ENCODE measurements at regions not wholly inside any gene's neighbourhood (a gene's known extent, or its start where the extent isn't known, plus 50 kb on each side); places are given as distances from the start of the nearest gene placed in this dataset.
A peak's percentile ranks its signal among the peaks of the same experiment; 100 is the strongest.

DNA sequence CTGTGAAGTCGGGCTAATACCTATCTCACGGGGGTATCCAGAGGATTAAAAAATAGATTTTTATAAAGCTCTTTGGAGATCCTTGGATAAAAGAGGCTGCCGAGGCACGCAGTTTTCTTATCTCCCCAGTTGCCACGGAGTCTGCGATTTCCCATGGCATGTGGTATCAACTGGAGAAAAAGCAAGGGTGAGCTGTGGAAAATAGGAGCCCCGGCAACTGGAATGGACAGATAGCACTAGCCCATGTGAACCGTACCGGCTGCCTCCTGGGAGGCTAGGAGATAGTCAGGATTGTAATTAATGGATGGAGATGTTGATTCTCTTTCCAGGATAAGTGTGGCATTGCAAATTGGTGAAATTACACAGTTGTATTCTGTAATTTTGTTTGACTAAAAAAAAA lies 407.6 kb upstream of the KCNH7 start:
- Histone ChIP-seq H3K27ac (peak overlapping the region in 1 of 2 donors; percentile 42), H3K4me1 (replicated peaks in 1 of 2) (peaks cover 8 to 24% of the 10 kb centered on the region in 2 donors), H3K4me3 (no peak overlapping the region)
- ATAC-seq (replicated peaks in 6 of 8) = peak in 1 of 8 experiments; percentile 73
- WGBS, 10 experiments = 65 to 100% (median 86%) methylated on average over 1 to 9 of the region's 9 CpGs; no CpG with 5 or more reads in 1 of the 10 experiments
- in situ Hi-C loops (cut with MboI; ENCODE audit: low pct_unique_long_range_greater_than_20kb in 2 of 9, low sequenced_read_pairs in 9 of 9, unreplicated experiment in 9 of 9) = no loop called here

DNA sequence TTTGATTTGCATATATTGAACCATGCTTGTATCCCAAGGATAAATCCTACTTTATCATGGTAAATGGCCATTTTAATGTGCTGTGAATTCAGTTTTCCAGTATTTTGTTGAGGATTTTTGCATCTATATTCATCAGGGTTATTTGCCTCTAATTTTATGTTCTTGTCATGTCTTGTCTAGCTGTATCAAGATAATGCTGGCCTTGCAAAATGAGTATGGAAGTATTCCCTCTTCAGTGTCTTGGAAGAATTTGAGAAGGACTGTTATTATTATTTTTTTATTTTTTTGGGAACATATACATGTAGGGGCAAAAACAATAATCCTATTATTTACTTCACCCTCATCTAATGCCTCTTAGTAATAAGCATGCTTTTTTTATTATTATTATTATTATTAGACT lies 398.0 kb upstream of the KCNH7 start:
- H3K4me3 ChIP-seq = no peak overlapping the region
- in situ Hi-C loops (cut with MboI; ENCODE audit: low pct_unique_long_range_greater_than_20kb in 2 of 9, low sequenced_read_pairs in 9 of 9, unreplicated experiment in 9 of 9) = no loop called here
- no peak for ATAC-seq (replicated peaks in 6 of 8)
- no peaks in the 10 kb centered on the region for H3K4me1 ChIP-seq (replicated peaks in 1 of 2)
- H3K27ac ChIP-seq = no peak overlapping the region

DNA sequence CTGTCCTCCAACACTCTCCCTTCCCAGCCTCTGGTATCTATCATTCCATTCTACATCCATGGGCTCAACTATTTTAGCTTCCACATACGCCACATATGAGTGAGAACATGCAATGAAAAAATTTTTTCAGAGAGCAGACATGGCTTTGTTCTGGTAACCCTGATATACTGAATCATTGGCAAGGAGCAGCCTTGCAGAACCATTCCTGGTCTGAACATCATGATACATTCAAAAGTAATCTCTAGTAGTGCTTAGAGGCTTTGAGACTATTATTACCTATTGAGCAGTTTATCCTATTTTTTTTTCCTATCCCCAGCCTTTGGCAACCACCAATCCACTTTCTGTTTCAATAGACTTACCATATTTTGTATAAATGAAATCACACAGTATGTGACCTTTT lies 393.1 kb upstream of the KCNH7 start:
- ATAC-seq (replicated peaks in 6 of 8) = no peak
- no peak overlapping the region for H3K4me3 ChIP-seq
- in situ Hi-C loops (cut with MboI; ENCODE audit: low pct_unique_long_range_greater_than_20kb in 2 of 9, low sequenced_read_pairs in 9 of 9, unreplicated experiment in 9 of 9) = no loop called here
- H3K4me1 ChIP-seq (replicated peaks in 1 of 2) = no peaks in the 10 kb centered on the region
- 38 to 100% (median 100%) methylated on average over 1 of the region's 1 CpG; no CpG with 5 or more reads in 1 of the 10 experiments for WGBS, 10 experiments
- no peak overlapping the region for H3K27ac ChIP-seq

DNA sequence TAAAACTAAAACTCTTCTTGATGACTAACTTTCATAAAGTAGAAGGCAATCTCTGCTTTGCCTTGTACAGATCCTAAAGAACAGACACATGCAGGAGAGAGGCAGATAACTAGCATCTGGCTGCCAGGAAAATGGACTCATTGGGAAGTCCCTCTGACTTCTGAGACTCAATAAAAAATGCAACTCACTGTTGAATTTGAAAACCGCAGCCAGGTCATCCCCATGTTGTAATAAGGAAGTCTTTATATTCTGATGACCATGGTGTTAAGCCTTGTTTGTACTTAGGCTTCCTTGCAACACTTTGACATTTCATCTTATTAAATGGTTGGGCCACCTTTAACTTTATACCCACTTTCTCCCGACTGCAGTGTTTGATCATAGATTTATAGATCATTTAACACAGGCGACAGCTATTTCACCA lies 375.1 kb upstream of the KCNH7 start:
- 8 to 90% (median 68%) methylated on average over 1 to 3 of the region's 3 CpGs; no CpG with 5 or more reads in 2 of the 10 experiments for WGBS, 10 experiments

DNA sequence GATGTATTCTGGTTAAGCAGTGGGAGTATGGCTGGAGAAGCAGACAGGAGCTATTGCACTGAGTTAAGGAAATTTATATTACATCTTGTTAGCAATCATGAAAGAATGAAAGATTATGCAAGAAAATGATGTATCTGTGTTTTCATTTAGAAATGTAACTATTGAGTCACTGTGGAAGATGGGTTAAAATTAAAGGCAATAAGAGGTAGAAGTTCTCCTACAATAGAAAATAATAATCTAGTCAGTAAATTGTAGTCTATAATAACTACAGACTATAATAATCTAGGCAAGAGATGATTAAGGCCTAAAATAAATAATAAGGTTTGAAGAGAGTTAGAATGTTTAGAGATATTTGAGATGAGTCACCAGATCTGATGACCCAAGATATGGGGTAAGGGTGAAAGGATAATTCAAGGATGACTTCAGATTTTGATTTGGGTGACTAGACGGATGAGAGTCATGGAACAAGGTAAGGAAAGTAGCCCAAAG lies 371.9 kb upstream of the KCNH7 start:
- ATAC-seq (replicated peaks in 6 of 8) = no peak
- WGBS, 10 experiments = 11 to 100% (median 80%) methylated on average over 1 of the region's 1 CpG; no CpG with 5 or more reads in 2 of the 10 experiments
- in situ Hi-C loops (cut with MboI; ENCODE audit: low pct_unique_long_range_greater_than_20kb in 2 of 9, low sequenced_read_pairs in 9 of 9, unreplicated experiment in 9 of 9) = no loop called here
- Histone ChIP-seq H3K27ac (no peak overlapping the region), H3K4me1 (replicated peaks in 1 of 2) (peaks cover 0 to 3% of the 10 kb centered on the region in 2 donors), H3K4me3 (no peak overlapping the region)

More for the DNA sequence above, 375.1 kb upstream of the KCNH7 start:
- no peak overlapping the region for H3K27ac ChIP-seq
- ATAC-seq (replicated peaks in 6 of 8) = peak in 2 of 8 experiments; percentile 66 to 89
- H3K4me3 ChIP-seq = no peak overlapping the region
- no peaks in the 10 kb centered on the region for H3K4me1 ChIP-seq (replicated peaks in 1 of 2)
- in situ Hi-C loops (cut with MboI; ENCODE audit: low pct_unique_long_range_greater_than_20kb in 2 of 9, low sequenced_read_pairs in 9 of 9, unreplicated experiment in 9 of 9) = no loop called here

DNA sequence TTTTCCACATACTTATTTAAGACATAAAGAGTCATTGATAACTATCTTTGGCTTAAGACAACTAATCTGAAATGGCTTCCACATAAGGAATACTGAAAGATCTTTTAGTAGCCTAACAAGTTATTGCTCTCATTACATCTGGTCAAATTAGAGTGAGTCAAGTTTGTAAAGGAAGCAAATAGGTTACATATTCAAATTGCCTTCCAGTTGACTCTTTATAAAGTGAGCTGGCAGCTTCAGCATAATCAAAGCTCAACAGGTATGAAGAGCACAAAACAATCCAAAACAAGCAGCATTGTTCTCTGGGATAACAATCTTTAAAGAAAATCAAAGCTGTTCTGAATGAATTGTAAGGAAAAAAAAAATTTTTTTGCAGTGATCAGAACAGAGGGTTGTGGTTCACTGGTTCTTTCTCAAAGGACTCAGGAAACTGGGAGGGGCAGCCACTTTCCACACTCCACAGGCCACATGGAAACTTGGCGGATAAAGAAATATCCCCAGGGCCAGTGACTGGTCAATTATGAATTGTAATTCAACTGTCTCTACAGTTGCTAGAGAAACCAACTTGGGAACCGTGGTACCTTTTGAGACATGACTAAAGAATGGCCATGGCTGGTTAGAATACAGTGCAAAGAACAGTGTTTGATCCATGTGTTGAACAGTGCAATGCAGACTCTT lies 369.3 kb upstream of the KCNH7 start:
- Histone ChIP-seq H3K4me3 (no peak overlapping the region), H3K27ac (no peak overlapping the region), H3K4me1 (replicated peaks in 1 of 2) (peaks cover 0 to 6% of the 10 kb centered on the region in 2 donors)
- peak in 3 of 8 experiments; percentile 43 to 96 (median 92) for ATAC-seq (replicated peaks in 6 of 8)
- WGBS, 10 experiments = 20 to 94% (median 52%) methylated on average over 1 to 2 of the region's 2 CpGs; no CpG with 5 or more reads in 1 of the 10 experiments
- in situ Hi-C loops (cut with MboI; ENCODE audit: low pct_unique_long_range_greater_than_20kb in 2 of 9, low sequenced_read_pairs in 9 of 9, unreplicated experiment in 9 of 9) = no loop called here

DNA sequence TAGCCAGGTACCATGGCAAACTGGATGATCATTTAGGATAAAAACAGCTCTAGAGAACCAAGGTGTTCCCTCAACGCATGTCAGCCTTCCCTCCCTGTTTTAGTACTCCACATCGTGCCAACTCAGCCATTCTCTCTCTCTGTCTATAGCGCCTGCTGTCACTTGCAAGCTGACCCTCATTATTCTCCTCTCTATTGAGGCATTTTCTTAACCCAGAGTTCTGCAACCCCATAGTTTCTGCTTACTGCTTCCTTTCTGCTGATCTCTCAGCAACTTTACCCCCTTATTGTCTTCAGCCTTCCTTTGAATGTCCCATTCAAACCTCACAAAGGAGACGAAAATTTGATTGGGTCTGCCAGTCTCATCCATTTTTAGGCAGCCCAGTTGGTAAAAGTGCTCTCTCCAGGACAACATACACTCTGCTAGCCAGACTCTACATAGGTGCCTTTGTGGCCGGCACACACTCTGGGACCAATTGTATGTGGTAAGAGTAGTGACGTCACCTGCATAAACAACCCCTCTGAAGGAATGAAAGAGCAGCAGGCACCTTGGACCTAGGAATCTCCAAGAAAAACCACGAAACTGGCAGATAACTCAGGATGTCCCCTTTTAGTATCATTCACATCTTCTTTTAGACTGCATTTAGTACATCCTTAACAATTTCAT lies 367.2 kb upstream of the KCNH7 start:
- WGBS, 10 experiments = 0 to 88% (median 46%) methylated on average over 1 to 6 of the region's 7 CpGs; no CpG with 5 or more reads in 1 of the 10 experiments
- H3K27ac ChIP-seq = no peak overlapping the region
- H3K4me1 ChIP-seq (replicated peaks in 1 of 2) = peaks cover 0 to 6% of the 10 kb centered on the region in 2 donors
- ATAC-seq (replicated peaks in 6 of 8) = peak in 5 of 8 experiments; percentile 31 to 86 (median 54)
- no peak overlapping the region for H3K4me3 ChIP-seq
- in situ Hi-C loops (cut with MboI; ENCODE audit: low pct_unique_long_range_greater_than_20kb in 2 of 9, low sequenced_read_pairs in 9 of 9, unreplicated experiment in 9 of 9) = no loop called here

DNA sequence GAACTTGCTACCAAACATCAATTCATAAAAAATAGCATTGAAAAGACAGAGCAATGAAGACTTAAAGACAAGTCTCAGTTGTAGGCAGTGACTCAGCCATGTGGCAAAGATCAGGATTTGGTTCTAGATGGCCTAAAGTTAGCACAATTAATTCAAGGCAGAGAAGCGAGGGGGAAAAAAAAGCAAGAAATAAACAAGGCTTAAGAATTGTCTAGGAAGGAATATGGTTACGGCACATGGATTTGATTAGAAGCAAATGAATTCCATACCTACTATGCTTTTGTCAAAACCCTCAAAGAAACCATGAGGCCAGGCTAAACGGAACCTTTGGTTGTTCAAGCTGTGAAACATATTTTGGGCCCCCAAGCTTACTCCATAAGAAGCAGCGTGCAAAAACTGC lies 362.2 kb upstream of the KCNH7 start:
- WGBS, 10 experiments = 42 to 100% (median 83%) methylated on average over 1 to 4 of the region's 4 CpGs; no CpG with 5 or more reads in 2 of the 10 experiments
- Histone ChIP-seq H3K27ac (no peak overlapping the region), H3K4me1 (replicated peaks in 1 of 2) (peaks cover 0 to 5% of the 10 kb centered on the region in 2 donors), H3K4me3 (no peak overlapping the region)
- in situ Hi-C loops (cut with MboI; ENCODE audit: low pct_unique_long_range_greater_than_20kb in 2 of 9, low sequenced_read_pairs in 9 of 9, unreplicated experiment in 9 of 9) = no loop called here
- no peak for ATAC-seq (replicated peaks in 6 of 8)

DNA sequence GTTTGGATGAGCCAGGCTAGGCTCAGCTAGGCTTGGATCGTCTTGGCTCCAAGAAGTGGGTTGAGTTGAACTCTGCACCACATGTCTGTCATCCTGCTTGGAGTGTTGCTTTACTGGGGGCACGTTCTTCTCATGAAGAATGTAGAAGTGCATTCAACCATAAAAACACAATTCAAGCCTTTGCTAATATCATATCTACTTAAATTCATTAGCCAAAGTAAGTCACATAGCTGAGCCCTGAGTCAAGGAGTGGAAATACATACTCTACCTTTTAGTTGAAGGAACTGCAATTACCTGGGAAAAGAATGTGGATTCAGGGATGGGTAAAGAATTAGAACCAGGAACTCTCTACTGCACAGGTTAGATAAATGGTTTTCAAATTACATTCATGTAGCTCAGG lies 360.4 kb upstream of the KCNH7 start:
- in situ Hi-C loops (cut with MboI; ENCODE audit: low pct_unique_long_range_greater_than_20kb in 2 of 9, low sequenced_read_pairs in 9 of 9, unreplicated experiment in 9 of 9) = loop anchor here in 8 of 9 experiments (25.0 kb wide), 4 partner anchors 263 to 1288 kb away; partner anchors contain the start of gene FIGN (in 1 of the 8)
- Histone ChIP-seq H3K4me1 (replicated peaks in 1 of 2) (no peaks in the 10 kb centered on the region), H3K4me3 (no peak overlapping the region), H3K27ac (no peak overlapping the region)
- 0 to 92% (median 57%) methylated on average over 1 to 2 of the region's 2 CpGs; no CpG with 5 or more reads in 3 of the 10 experiments for WGBS, 10 experiments
- no peak for ATAC-seq (replicated peaks in 6 of 8)

DNA sequence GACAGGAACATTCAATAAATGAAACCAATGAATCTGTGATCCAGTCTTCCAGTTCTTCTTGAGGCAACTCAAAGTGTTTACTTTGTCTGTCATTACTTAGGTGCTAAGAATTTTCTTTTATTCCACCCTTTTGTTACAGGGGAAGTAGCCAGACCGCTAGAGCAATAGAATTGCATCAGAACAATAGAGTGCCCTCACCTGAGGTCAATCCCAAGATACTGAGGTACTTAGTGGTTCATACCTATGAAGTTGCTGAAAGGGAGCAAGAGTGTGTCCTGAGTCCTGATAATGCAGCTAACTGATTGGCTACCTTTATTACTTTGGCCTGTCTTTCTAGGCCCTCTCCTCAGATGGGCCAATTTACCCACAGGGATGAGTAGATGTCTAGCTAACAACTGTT lies 359.4 kb upstream of the KCNH7 start:
- WGBS, 10 experiments = 20 to 100% (median 75%) methylated on average over 1 of the region's 1 CpG; no CpG with 5 or more reads in 3 of the 10 experiments
- in situ Hi-C loops (cut with MboI; ENCODE audit: low pct_unique_long_range_greater_than_20kb in 2 of 9, low sequenced_read_pairs in 9 of 9, unreplicated experiment in 9 of 9) = loop anchor here in 8 of 9 experiments (25.0 kb wide), 4 partner anchors 264 to 1289 kb away; partner anchors contain the start of gene FIGN (in 1 of the 8)
- ATAC-seq (replicated peaks in 6 of 8) = no peak

DNA sequence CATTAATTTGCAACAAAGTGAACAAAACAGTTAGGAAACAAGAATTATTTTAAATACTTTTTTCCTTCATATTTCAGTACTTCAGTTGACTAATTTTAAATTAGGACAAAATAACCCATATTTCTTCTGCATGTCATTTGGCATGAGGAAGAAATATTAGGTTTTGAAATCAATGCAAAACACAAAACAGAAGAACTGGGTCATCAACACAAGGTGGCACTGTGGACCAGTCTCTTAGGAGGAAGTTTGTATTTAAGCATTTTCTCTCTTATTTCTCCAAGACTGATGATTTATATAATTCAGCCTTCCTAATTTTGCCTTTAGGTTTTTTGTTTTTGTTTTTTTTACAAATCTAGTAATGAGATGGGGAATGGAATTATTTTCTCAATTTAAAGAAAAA lies 352.8 kb upstream of the KCNH7 start:
- no peaks in the 10 kb centered on the region for H3K4me1 ChIP-seq (replicated peaks in 1 of 2)
- in situ Hi-C loops (cut with MboI; ENCODE audit: low pct_unique_long_range_greater_than_20kb in 2 of 9, low sequenced_read_pairs in 9 of 9, unreplicated experiment in 9 of 9) = loop anchor here in 8 of 9 experiments (25.0 kb wide), 4 partner anchors 271 to 1296 kb away; partner anchors contain the start of gene FIGN (in 1 of the 8)
- no peak overlapping the region for H3K27ac ChIP-seq
- no peak overlapping the region for H3K4me3 ChIP-seq
- ATAC-seq (replicated peaks in 6 of 8) = no peak

More for the DNA sequence above, 359.4 kb upstream of the KCNH7 start:
- H3K4me1 ChIP-seq (replicated peaks in 1 of 2) = no peaks in the 10 kb centered on the region
- no peak overlapping the region for H3K4me3 ChIP-seq
- H3K27ac ChIP-seq = no peak overlapping the region

DNA sequence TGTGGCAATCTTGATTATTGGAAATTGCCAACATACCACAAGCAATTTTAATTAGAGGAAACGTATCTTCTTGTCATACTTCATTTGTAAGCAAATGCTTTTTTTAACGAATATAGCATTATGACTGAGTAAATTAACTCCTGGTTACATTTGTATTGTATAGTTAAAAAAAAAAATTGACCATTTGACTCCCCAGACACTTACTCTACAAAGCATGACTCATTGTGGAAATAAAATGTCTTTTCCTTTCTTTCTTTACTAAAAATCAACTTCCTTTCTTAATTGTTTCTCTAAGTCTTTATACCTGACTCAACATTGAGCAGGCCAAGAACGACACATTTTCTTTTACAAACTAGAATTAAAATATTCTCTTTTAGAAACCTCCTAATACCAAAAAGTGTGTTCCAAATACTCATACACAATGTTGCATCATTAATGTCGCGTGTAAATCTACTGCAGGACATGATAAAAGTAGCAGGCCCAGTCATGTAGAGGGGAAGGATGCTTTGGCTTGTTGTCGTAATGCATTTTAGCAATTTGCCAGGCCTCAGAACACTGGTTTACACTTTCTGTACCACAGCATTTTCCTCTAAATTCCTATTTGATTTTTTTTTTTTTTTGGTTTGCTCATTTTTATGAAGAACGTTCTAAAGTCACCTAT lies 349.6 kb upstream of the KCNH7 start:
- 68 to 100% (median 85%) methylated on average over 1 to 7 of the region's 7 CpGs for WGBS, 10 experiments
- ATAC-seq (replicated peaks in 6 of 8) = no peak
- in situ Hi-C loops (cut with MboI; ENCODE audit: low pct_unique_long_range_greater_than_20kb in 2 of 9, low sequenced_read_pairs in 9 of 9, unreplicated experiment in 9 of 9) = loop anchor here in 8 of 9 experiments (25.0 kb wide), 4 partner anchors 274 to 1299 kb away; partner anchors contain the start of gene FIGN (in 1 of the 8)
- H3K4me1 ChIP-seq (replicated peaks in 1 of 2) = no peaks in the 10 kb centered on the region
- H3K27ac ChIP-seq = no peak overlapping the region
- H3K4me3 ChIP-seq = no peak overlapping the region

DNA sequence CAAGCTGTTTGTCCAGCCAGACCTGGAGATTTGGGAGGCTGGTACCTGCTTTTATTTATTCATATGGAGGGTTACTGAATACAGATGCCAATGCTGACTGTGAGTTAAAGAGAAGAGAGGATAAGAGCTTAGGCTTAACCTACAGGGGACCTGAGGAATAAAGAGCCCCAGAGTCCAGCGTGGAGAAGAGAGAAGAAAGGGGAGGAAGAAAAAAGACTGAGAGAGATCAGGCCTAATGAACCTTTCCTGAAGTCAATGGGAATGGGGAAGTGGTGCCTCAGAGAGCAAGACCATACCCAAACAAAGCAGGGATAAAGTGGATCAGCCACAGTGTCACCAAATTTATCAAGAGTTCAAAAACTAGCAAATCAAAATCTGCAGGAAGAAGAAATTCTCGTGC lies 348.6 kb upstream of the KCNH7 start:
- in situ Hi-C loops (cut with MboI; ENCODE audit: low pct_unique_long_range_greater_than_20kb in 2 of 9, low sequenced_read_pairs in 9 of 9, unreplicated experiment in 9 of 9) = loop anchor here in 8 of 9 experiments (25.0 kb wide), 4 partner anchors 275 to 1300 kb away; partner anchors contain the start of gene FIGN (in 1 of the 8)
- H3K27ac ChIP-seq = no peak overlapping the region

More for the DNA sequence above, 348.6 kb upstream of the KCNH7 start:
- ATAC-seq (replicated peaks in 6 of 8) = no peak
- no peaks in the 10 kb centered on the region for H3K4me1 ChIP-seq (replicated peaks in 1 of 2)
- 14 to 100% (median 78%) methylated on average over 1 to 2 of the region's 2 CpGs for WGBS, 10 experiments
- no peak overlapping the region for H3K4me3 ChIP-seq
